Astrocyte (in vitro differentiated cells and primary cell): ENCODE measurements at regions not wholly inside any gene's neighbourhood (a gene's known extent, or its start where the extent isn't known, plus 50 kb on each side); places are given as distances from the start of the nearest gene placed in this dataset.

Experiments used
- DNase-seq: peaks from one replicate; pipeline ENCODE4 v3.0.0-alpha.2; 2010; ENCODE audit warnings: low read depth
- FAIRE-seq: peaks from 2 replicates; lab custom pipeline; 2011; peaks lifted over from hg19 to GRCh38; lab: Jason Lieb, UNC
- H2AFZ ChIP-seq: 2 replicates; pipeline ENCODE4 v1.6.0; 2012; ENCODE audit warnings: low read depth, low read length, inconsistent platforms
- H3K27ac ChIP-seq: 2 replicates; pipeline ENCODE4 v1.5.1; 2011; ENCODE audit warnings: low read depth, low read length, inconsistent platforms
- H3K27me3 ChIP-seq: 2 replicates; pipeline ENCODE4 v1.6.0; 2011; ENCODE audit warnings: low read length, inconsistent platforms; ENCODE audit not compliant: insufficient read depth
- H3K36me3 ChIP-seq: 2 replicates; pipeline ENCODE4 v1.5.1; 2011; ENCODE audit warnings: low read length, inconsistent platforms; ENCODE audit not compliant: insufficient read depth
- H3K4me1 ChIP-seq: 2 replicates; pipeline ENCODE4 v1.5.1; 2011; ENCODE audit warnings: low read length, inconsistent platforms; ENCODE audit not compliant: insufficient read depth
- H3K4me2 ChIP-seq: 2 replicates; pipeline ENCODE4 v1.6.0; 2012; ENCODE audit warnings: low read length, inconsistent platforms
- H3K4me3 ChIP-seq: 2 replicates; pipeline ENCODE4 v1.5.1; 2011; ENCODE audit warnings: low read depth, mild to moderate bottlenecking, low read length, inconsistent platforms; ENCODE audit not compliant: insufficient read depth
- H3K79me2 ChIP-seq: 2 replicates; pipeline ENCODE4 v1.6.0; 2012; ENCODE audit warnings: mild to moderate bottlenecking, low read length, inconsistent platforms; ENCODE audit not compliant: insufficient read depth
- H3K9ac ChIP-seq: 2 replicates; pipeline ENCODE4 v1.6.0; 2012; ENCODE audit warnings: mild to moderate bottlenecking, low read length, inconsistent platforms
- H3K9me3 ChIP-seq: 2 replicates; pipeline ENCODE4 v1.5.1; 2012; ENCODE audit warnings: low read depth, mild to moderate bottlenecking, low read length, inconsistent platforms; ENCODE audit not compliant: insufficient read depth
- H4K20me1 ChIP-seq: 2 replicates; pipeline ENCODE4 v1.6.0; 2012; ENCODE audit warnings: low read length, inconsistent platforms; ENCODE audit not compliant: insufficient read depth
- H3K27ac Mint-ChIP-seq: one replicate; pipeline ENCODE4 v1.8.0; 2021; ENCODE audit warnings: mild to moderate bottlenecking, mixed read lengths; ENCODE audit not compliant: unreplicated experiment
- H3K27me3 Mint-ChIP-seq: one replicate; pipeline ENCODE4 v1.8.0; 2021; ENCODE audit warnings: low read depth, mixed read lengths; ENCODE audit not compliant: unreplicated experiment
- H3K36me3 Mint-ChIP-seq: one replicate; pipeline ENCODE4 v1.8.0; 2021; ENCODE audit warnings: low read depth, mixed read lengths; ENCODE audit not compliant: unreplicated experiment
- H3K4me1 Mint-ChIP-seq: one replicate; pipeline ENCODE4 v1.8.0; 2021; ENCODE audit warnings: low read depth, mixed read lengths; ENCODE audit not compliant: unreplicated experiment
- H3K4me3 Mint-ChIP-seq: one replicate; pipeline ENCODE4 v1.8.0; 2021; ENCODE audit warnings: mild to moderate bottlenecking, moderate library complexity, mixed read lengths; ENCODE audit not compliant: unreplicated experiment
- H3K9me3 Mint-ChIP-seq: one replicate; pipeline ENCODE4 v1.8.0; 2021; ENCODE audit warnings: mild to moderate bottlenecking, mixed read lengths; ENCODE audit not compliant: unreplicated experiment
- CTCF ChIP-seq: IDR thresholded peaks from 2 replicates; pipeline ENCODE4 v1.5.1; 2011; ENCODE audit warnings: low read depth, mild to moderate bottlenecking, inconsistent platforms, low read length, moderate library complexity; ENCODE audit not compliant: insufficient read depth
- EZH2 ChIP-seq: IDR thresholded peaks from 2 replicates; pipeline ENCODE4 v1.6.1; 2012; ENCODE audit warnings: mild to moderate bottlenecking, low read length, inconsistent platforms; ENCODE audit not compliant: insufficient read depth

- no peaks in the 10 kb centered on the region for H3K4me1 ChIP-seq
- no peaks in the 10 kb centered on the region for H3K27me3 ChIP-seq
- Mint-ChIP-seq H3K9me3 (no peaks in the 10 kb centered on the region), H3K4me3 (no peak overlapping the region), H3K4me1 (peaks cover 12% of the 10 kb centered on the region), H3K27me3 (no peaks in the 10 kb centered on the region), H3K36me3 (no peaks in the 10 kb centered on the region), H3K27ac (no peak overlapping the region)
- H3K36me3 ChIP-seq = no peaks in the 10 kb centered on the region
- FAIRE-seq (no peak), DNase-seq (peak; percentile 8)
- no peak overlapping the region for H3K27ac ChIP-seq
- no peak overlapping the region for H3K4me2 ChIP-seq
- no peak overlapping the region for H3K4me3 ChIP-seq
- H3K9ac ChIP-seq = no peak overlapping the region
- no peaks in the 10 kb centered on the region for H3K9me3 ChIP-seq
- no peak for TF ChIP-seq CTCF
- no peak for TF ChIP-seq EZH2
- no peaks in the 10 kb centered on the region for H4K20me1 ChIP-seq
- no peak overlapping the region for H2AFZ ChIP-seq
- H3K79me2 ChIP-seq = no peaks in the 10 kb centered on the region
These were observed 281.3 kb upstream of the LMCD1 start for GRCh38 chr3:8220291-8220690.

- peaks cover 10% of the 10 kb centered on the region for H3K4me1 Mint-ChIP-seq
- H3K27ac ChIP-seq = no peak overlapping the region
- H3K9me3 ChIP-seq = no peaks in the 10 kb centered on the region
- H3K4me3 Mint-ChIP-seq = no peak overlapping the region
- H3K4me2 ChIP-seq = no peak overlapping the region
- H3K36me3 ChIP-seq = no peaks in the 10 kb centered on the region
- H3K79me2 ChIP-seq = no peaks in the 10 kb centered on the region
- H3K27me3 ChIP-seq = no peaks in the 10 kb centered on the region
- no peak overlapping the region for H3K4me3 ChIP-seq
- DNase-seq (peak; percentile 11), FAIRE-seq (no peak)
- H3K36me3 Mint-ChIP-seq = no peaks in the 10 kb centered on the region
- no peak overlapping the region for H3K27ac Mint-ChIP-seq
- no peaks in the 10 kb centered on the region for H3K4me1 ChIP-seq
- H4K20me1 ChIP-seq = no peaks in the 10 kb centered on the region
- no peaks in the 10 kb centered on the region for H3K27me3 Mint-ChIP-seq
- H2AFZ ChIP-seq = no peak overlapping the region
- H3K9ac ChIP-seq = no peak overlapping the region
- TF ChIP-seq CTCF (no peak), EZH2 (no peak)
- no peaks in the 10 kb centered on the region for H3K9me3 Mint-ChIP-seq
These were observed 277.9 kb upstream of the LMCD1 start for GRCh38 chr3:8223766-8224165.

GRCh38 chr3:8224941-8225340, 276.7 kb upstream of the LMCD1 start:
- no peak overlapping the region for H3K4me3 ChIP-seq
- FAIRE-seq = no peak
- TF ChIP-seq CTCF (no peak), EZH2 (no peak)

More at GRCh38 chr3:8224941-8225340, 276.7 kb upstream of the LMCD1 start:
- H3K9ac ChIP-seq = no peak overlapping the region
- no peaks in the 10 kb centered on the region for H3K36me3 ChIP-seq
- no peak overlapping the region for H3K4me3 Mint-ChIP-seq
- no peaks in the 10 kb centered on the region for H3K4me1 ChIP-seq
- H2AFZ ChIP-seq = no peak overlapping the region
- H3K27me3 ChIP-seq = no peaks in the 10 kb centered on the region
- H3K27ac Mint-ChIP-seq = no peak overlapping the region
- H3K79me2 ChIP-seq = no peaks in the 10 kb centered on the region
- no peaks in the 10 kb centered on the region for H3K27me3 Mint-ChIP-seq
- no peaks in the 10 kb centered on the region for H3K9me3 ChIP-seq
- no peaks in the 10 kb centered on the region for H3K9me3 Mint-ChIP-seq
- no peak overlapping the region for H3K27ac ChIP-seq
- no peaks in the 10 kb centered on the region for H4K20me1 ChIP-seq
- H3K36me3 Mint-ChIP-seq = no peaks in the 10 kb centered on the region
- DNase-seq = no peak
- peaks cover 4% of the 10 kb centered on the region for H3K4me1 Mint-ChIP-seq
- no peak overlapping the region for H3K4me2 ChIP-seq
